BE2C (cell line): ENCODE measurements at regions not wholly inside any gene's neighbourhood (a gene's known extent, or its start where the extent isn't known, plus 50 kb on each side); places are given as distances from the start of the nearest gene placed in this dataset.

Source experiments
- DNase-seq: peaks from one replicate; pipeline ENCODE4 v3.0.0-alpha.2; 2020
- H3K27me3 ChIP-seq: fragments of 250-450 bp; sonication (Bioruptor Pico); 2 replicates; pipeline ENCODE4 v1.5.1; 2020; ENCODE audit warnings: mild to moderate bottlenecking
- H3K36me3 ChIP-seq: fragments of 250-450 bp; sonication (Bioruptor Pico); 2 replicates; pipeline ENCODE4 v1.5.1; 2020; ENCODE audit warnings: mild to moderate bottlenecking
- H3K4me1 ChIP-seq: fragments of 250-450 bp; sonication (Bioruptor Pico); 2 replicates; pipeline ENCODE4 v1.5.1; 2020
- H3K4me3 ChIP-seq: 2 replicates; pipeline ENCODE4 v1.5.1; 2011; ENCODE audit warnings: low read depth, low read length
- H3K9me3 ChIP-seq: fragments of 250-450 bp; sonication (Bioruptor Pico); 2 replicates; pipeline ENCODE4 v1.5.1; 2020
- CTCF ChIP-seq: IDR thresholded peaks from 2 replicates; pipeline ENCODE4 v1.5.1; 2012; ENCODE audit warnings: mild to moderate bottlenecking, low read depth, low read length

GRCh38 chr10:55273946-55274345, 472.9 kb upstream of the PCDH15 start:
- DNase-seq = no peak
- Histone ChIP-seq H3K4me3 (no peak overlapping the region), H3K4me1 (no peaks in the 10 kb centered on the region), H3K36me3 (no peaks in the 10 kb centered on the region), H3K27me3 (no peaks in the 10 kb centered on the region), H3K9me3 (no peaks in the 10 kb centered on the region)
- TF ChIP-seq CTCF = no peak

GRCh38 chr10:55272886-55273285, 471.9 kb upstream of the PCDH15 start:
- Histone ChIP-seq H3K36me3 (no peaks in the 10 kb centered on the region), H3K27me3 (no peaks in the 10 kb centered on the region), H3K9me3 (no peaks in the 10 kb centered on the region), H3K4me3 (no peak overlapping the region), H3K4me1 (no peaks in the 10 kb centered on the region)
- no peak for DNase-seq
- TF ChIP-seq CTCF = no peak

- H3K4me3 ChIP-seq = no peak overlapping the region
- DNase-seq = no peak
- H3K4me1 ChIP-seq = no peaks in the 10 kb centered on the region
- no peaks in the 10 kb centered on the region for H3K36me3 ChIP-seq
- H3K9me3 ChIP-seq = no peaks in the 10 kb centered on the region
- no peaks in the 10 kb centered on the region for H3K27me3 ChIP-seq
- TF ChIP-seq CTCF = no peak
These were observed 465.8 kb upstream of the PCDH15 start for GRCh38 chr10:55266797-55267196.

DNA sequence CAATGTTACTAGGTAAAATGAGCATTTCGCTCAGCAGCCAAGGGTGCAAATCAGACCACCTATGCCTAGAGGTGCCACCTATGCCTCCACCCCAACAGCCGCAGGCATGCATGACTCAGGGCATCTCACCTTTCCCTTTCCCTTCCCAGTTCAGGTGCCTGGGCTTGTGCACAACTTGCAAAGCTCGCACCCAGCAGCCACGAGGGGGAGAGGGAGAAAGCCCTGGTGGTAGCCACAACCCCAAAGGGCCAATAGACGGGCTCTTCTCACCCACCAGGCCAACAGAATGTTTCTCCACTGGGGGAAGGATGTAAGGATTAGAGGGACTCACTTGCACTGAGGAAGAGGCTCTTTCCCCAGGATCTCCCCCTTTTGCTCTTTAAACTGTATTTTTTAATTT, 462.3 kb upstream of the PCDH15 start:
- no peaks in the 10 kb centered on the region for H3K9me3 ChIP-seq
- DNase-seq = no peak
- H3K36me3 ChIP-seq = no peaks in the 10 kb centered on the region
- H3K27me3 ChIP-seq = no peaks in the 10 kb centered on the region
- TF ChIP-seq CTCF = no peak
- H3K4me1 ChIP-seq = no peaks in the 10 kb centered on the region
- H3K4me3 ChIP-seq = no peak overlapping the region

- TF ChIP-seq CTCF = no peak
- no peak overlapping the region for H3K4me3 ChIP-seq
These were observed 441.5 kb upstream of the PCDH15 start for GRCh38 chr10:55242544-55242943.

GRCh38 chr10:55237462-55237861, 436.4 kb upstream of the PCDH15 start:
- no peak for TF ChIP-seq CTCF
- DNase-seq = no peak
- no peaks in the 10 kb centered on the region for H3K27me3 ChIP-seq
- no peak overlapping the region for H3K4me3 ChIP-seq
- no peaks in the 10 kb centered on the region for H3K9me3 ChIP-seq
- H3K36me3 ChIP-seq = no peaks in the 10 kb centered on the region
- H3K4me1 ChIP-seq = 0 out of 2 replicates have a peak, but pooled peaks cover 1% of the 10 kb centered on the region

More at GRCh38 chr10:55242544-55242943, 441.5 kb upstream of the PCDH15 start:
- Histone ChIP-seq H3K9me3 (no peaks in the 10 kb centered on the region), H3K4me1 (peaks cover 13% of the 10 kb centered on the region), H3K27me3 (no peaks in the 10 kb centered on the region), H3K36me3 (no peaks in the 10 kb centered on the region)
- no peak for DNase-seq
